ENCODE measurements at regions not wholly inside any gene's neighbourhood (a gene's known extent, or its start where the extent isn't known, plus 50 kb on each side); places are given as distances from the start of the nearest gene placed in this dataset.

GRCh38 chr7:15938115-15938514, 251.6 kb upstream of the MEOX2 start:
- TF ChIP-seq POLR2A (IDR thresholded peaks at IDR 0.05) (no peak), CTCF (IDR thresholded peaks at IDR 0.05) (no peak)
